ACC112 (cell line): ENCODE measurements at regions not wholly inside any gene's neighbourhood (a gene's known extent, or its start where the extent isn't known, plus 50 kb on each side); places are given as distances from the start of the nearest gene placed in this dataset.
A peak's percentile ranks its signal among the peaks of the same experiment; 100 is the strongest.

Experiments
- H2AFZ ChIP-seq: fragments of 200-600 bp; sonication (generic); one replicate; pipeline ENCODE4 v1.6.0; 2017; ENCODE audit warnings: antibody characterized with exemption, low read length; ENCODE audit not compliant: unreplicated experiment
- H3K27ac ChIP-seq: fragments of 200-600 bp; sonication (generic); 2 replicates; pipeline ENCODE4 v1.5.1; 2014; ENCODE audit warnings: low read depth, mild to moderate bottlenecking, antibody characterized with exemption, low read length, moderate library complexity
- H3K27me3 ChIP-seq: fragments of 200-600 bp; sonication (generic); 2 replicates; pipeline ENCODE4 v1.6.1; 2014; ENCODE audit warnings: mild to moderate bottlenecking, antibody characterized with exemption, low read length, moderate library complexity, mixed read lengths; ENCODE audit not compliant: insufficient read depth
- H3K36me3 ChIP-seq: fragments of 200-600 bp; sonication (generic); 2 replicates; pipeline ENCODE4 v1.6.1; 2016; ENCODE audit warnings: mild to moderate bottlenecking, antibody characterized with exemption, low read length, moderate library complexity, mixed read lengths; ENCODE audit not compliant: insufficient read depth
- H3K4me1 ChIP-seq: fragments of 200-600 bp; sonication (generic); one replicate; pipeline ENCODE4 v1.6.1; 2016; ENCODE audit warnings: low read length, mixed read lengths; ENCODE audit not compliant: insufficient read depth, unreplicated experiment, control insufficient read depth
- H3K4me3 ChIP-seq: fragments of 200-600 bp; sonication (generic); 2 replicates; pipeline ENCODE4 v1.5.1; 2014; ENCODE audit warnings: mild to moderate bottlenecking, low read depth, low read length
- H3K79me2 ChIP-seq: fragments of 200-600 bp; sonication (generic); one replicate; pipeline ENCODE4 v1.6.0; 2016; ENCODE audit warnings: low read length; ENCODE audit not compliant: control insufficient read depth, unreplicated experiment, insufficient read depth

- peaks cover 8% of the 10 kb centered on the region for H3K4me1 ChIP-seq
- H3K27ac ChIP-seq = no peak overlapping the region
- H3K79me2 ChIP-seq = no peaks in the 10 kb centered on the region
- no peak overlapping the region for H3K4me3 ChIP-seq
- H3K36me3 ChIP-seq = no peaks in the 10 kb centered on the region
- H3K27me3 ChIP-seq = peaks cover 24% of the 10 kb centered on the region
- H2AFZ ChIP-seq = no peak overlapping the region
These were observed 59.9 kb upstream of the ECHDC3 start for GRCh38 chr10:11682267-11682683.

GRCh38 chr10:11680496-11680895 is 61.7 kb upstream of the ECHDC3 start:
- Histone ChIP-seq H3K4me3 (no peak overlapping the region), H3K36me3 (no peaks in the 10 kb centered on the region), H3K27ac (no peak overlapping the region), H3K79me2 (no peaks in the 10 kb centered on the region), H3K4me1 (peaks cover 3% of the 10 kb centered on the region), H3K27me3 (peaks cover 36% of the 10 kb centered on the region), H2AFZ (no peak overlapping the region)

- H3K36me3 ChIP-seq = no peaks in the 10 kb centered on the region
- no peak overlapping the region for H2AFZ ChIP-seq
- H3K79me2 ChIP-seq = no peaks in the 10 kb centered on the region
- peaks cover 36% of the 10 kb centered on the region for H3K27me3 ChIP-seq
- no peak overlapping the region for H3K4me3 ChIP-seq
- no peak overlapping the region for H3K27ac ChIP-seq
- H3K4me1 ChIP-seq = peaks cover 3% of the 10 kb centered on the region
These were observed 62.2 kb upstream of the ECHDC3 start for GRCh38 chr10:11679946-11680345.

- Histone ChIP-seq H3K27ac (no peak overlapping the region), H3K4me1 (no peaks in the 10 kb centered on the region), H2AFZ (no peak overlapping the region), H3K4me3 (no peak overlapping the region), H3K36me3 (no peaks in the 10 kb centered on the region), H3K27me3 (peaks cover 36% of the 10 kb centered on the region), H3K79me2 (no peaks in the 10 kb centered on the region)
These were observed 63.9 kb upstream of the ECHDC3 start for GRCh38 chr10:11678074-11678793.

- Histone ChIP-seq H2AFZ (no peak overlapping the region), H3K27me3 (peaks cover 36% of the 10 kb centered on the region), H3K36me3 (no peaks in the 10 kb centered on the region), H3K79me2 (no peaks in the 10 kb centered on the region), H3K4me1 (no peaks in the 10 kb centered on the region), H3K27ac (no peak overlapping the region), H3K4me3 (no peak overlapping the region)
These were observed 64.7 kb upstream of the ECHDC3 start for GRCh38 chr10:11677480-11677879.

GRCh38 chr10:11673346-11674280 is 62.2 kb upstream of the USP6NL start:
- Histone ChIP-seq H3K27me3 (peaks cover 15% of the 10 kb centered on the region), H3K4me3 (no peak overlapping the region), H3K4me1 (peaks cover 4% of the 10 kb centered on the region), H3K27ac (no peak overlapping the region), H3K36me3 (no peaks in the 10 kb centered on the region), H2AFZ (no peak overlapping the region), H3K79me2 (no peaks in the 10 kb centered on the region)

GRCh38 chr10:11672836-11673235 is 61.4 kb upstream of the USP6NL start:
- Histone ChIP-seq H3K27me3 (peaks cover 15% of the 10 kb centered on the region), H3K79me2 (no peaks in the 10 kb centered on the region), H3K4me3 (no peak overlapping the region), H2AFZ (no peak overlapping the region), H3K4me1 (peaks cover 4% of the 10 kb centered on the region), H3K27ac (no peak overlapping the region), H3K36me3 (no peaks in the 10 kb centered on the region)

GRCh38 chr10:11670381-11670780 is 58.9 kb upstream of the USP6NL start:
- no peak overlapping the region for H3K27ac ChIP-seq
- H3K36me3 ChIP-seq = no peaks in the 10 kb centered on the region
- H3K4me1 ChIP-seq = peaks cover 4% of the 10 kb centered on the region
- no peaks in the 10 kb centered on the region for H3K79me2 ChIP-seq
- no peak overlapping the region for H3K4me3 ChIP-seq
- no peak overlapping the region for H2AFZ ChIP-seq
- peaks cover 11% of the 10 kb centered on the region; the same call in 1 of the 2 replicates for H3K27me3 ChIP-seq

GRCh38 chr10:11668847-11669610 is 57.6 kb upstream of the USP6NL start:
- no peaks in the 10 kb centered on the region for H3K36me3 ChIP-seq
- H3K27ac ChIP-seq = no peak overlapping the region
- H2AFZ ChIP-seq = peak overlapping the region; percentile 90
- H3K79me2 ChIP-seq = no peaks in the 10 kb centered on the region
- H3K4me1 ChIP-seq = peaks cover 4% of the 10 kb centered on the region
- peak overlapping the region; percentile 63 for H3K4me3 ChIP-seq
- peaks cover 11% of the 10 kb centered on the region; the same call in 1 of the 2 replicates for H3K27me3 ChIP-seq

- Histone ChIP-seq H3K27me3 (peaks cover 11% of the 10 kb centered on the region; the same call in 1 of the 2 replicates), H3K36me3 (no peaks in the 10 kb centered on the region), H2AFZ (no peak overlapping the region), H3K27ac (no peak overlapping the region), H3K4me3 (no peak overlapping the region), H3K79me2 (no peaks in the 10 kb centered on the region), H3K4me1 (peaks cover 4% of the 10 kb centered on the region)
These were observed 56.3 kb upstream of the USP6NL start for GRCh38 chr10:11667756-11668155.
